ENCODE measurements at regions not wholly inside any gene's neighbourhood (a gene's known extent, or its start where the extent isn't known, plus 50 kb on each side); places are given as distances from the start of the nearest gene placed in this dataset.

- Histone ChIP-seq H3K27ac (no peak overlapping the region), H3K36me3 (ENCODE audit: insufficient read depth, low read length) (no peaks in the 10 kb centered on the region), H3K4me3 (no peak overlapping the region), H3K9ac (ENCODE audit: insufficient read length) (no peak overlapping the region), H3K9me3 (ENCODE audit: low read depth, low read length) (no peaks in the 10 kb centered on the region)
- TF ChIP-seq FOXP2 (optimal IDR thresholded peaks at IDR 0.05; ENCODE audit: control extremely low read depth, extremely low read length, insufficient read depth) (no peak), POLR2AphosphoS5 (IDR thresholded peaks at IDR 0.05; ENCODE audit: borderline replicate concordance, low read depth, low read length) (no peak), EZH2 (IDR thresholded peaks at IDR 0.05) (no peak)
- no peak for DNase-seq (ENCODE audit: low read depth, low spot score)
Measured at GRCh38 chr4:62588671-62589070, 1388.5 kb downstream of the ADGRL3 start.

- DNase-seq (ENCODE audit: low read depth, low spot score): no peak
- no peak for TF ChIP-seq EZH2 (IDR thresholded peaks at IDR 0.05)
- no peak for TF ChIP-seq FOXP2 (optimal IDR thresholded peaks at IDR 0.05; ENCODE audit: control extremely low read depth, extremely low read length, insufficient read depth)
- TF ChIP-seq POLR2AphosphoS5 (IDR thresholded peaks at IDR 0.05; ENCODE audit: borderline replicate concordance, low read depth, low read length): no peak
- Histone ChIP-seq H3K27ac (no peak overlapping the region), H3K4me3 (no peak overlapping the region), H3K36me3 (ENCODE audit: insufficient read depth, low read length) (no peaks in the 10 kb centered on the region), H3K9ac (ENCODE audit: insufficient read length) (no peak overlapping the region), H3K9me3 (ENCODE audit: low read depth, low read length) (no peaks in the 10 kb centered on the region)
Measured at GRCh38 chr4:62571494-62571893, 1371.4 kb downstream of the ADGRL3 start.

- no peak overlapping the region for H3K4me3 ChIP-seq
- DNase-seq (ENCODE audit: low read depth, low spot score): no peak
- no peak overlapping the region for H3K9ac ChIP-seq (ENCODE audit: insufficient read length)
- no peaks in the 10 kb centered on the region for H3K36me3 ChIP-seq (ENCODE audit: insufficient read depth, low read length)
- H3K27ac ChIP-seq: no peak overlapping the region
- no peak for TF ChIP-seq FOXP2 (optimal IDR thresholded peaks at IDR 0.05; ENCODE audit: control extremely low read depth, extremely low read length, insufficient read depth)
- no peak for TF ChIP-seq POLR2AphosphoS5 (IDR thresholded peaks at IDR 0.05; ENCODE audit: borderline replicate concordance, low read depth, low read length)
- TF ChIP-seq EZH2 (IDR thresholded peaks at IDR 0.05): no peak
- H3K9me3 ChIP-seq (ENCODE audit: low read depth, low read length): no peaks in the 10 kb centered on the region
Measured at GRCh38 chr4:62560858-62561257, 1360.7 kb downstream of the ADGRL3 start.

- Histone ChIP-seq H3K9me3 (ENCODE audit: low read depth, low read length) (no peaks in the 10 kb centered on the region), H3K36me3 (ENCODE audit: insufficient read depth, low read length) (no peaks in the 10 kb centered on the region), H3K9ac (ENCODE audit: insufficient read length) (no peak overlapping the region), H3K4me3 (no peak overlapping the region), H3K27ac (no peak overlapping the region)
- TF ChIP-seq POLR2AphosphoS5 (IDR thresholded peaks at IDR 0.05; ENCODE audit: borderline replicate concordance, low read depth, low read length): no peak
- no peak for TF ChIP-seq FOXP2 (optimal IDR thresholded peaks at IDR 0.05; ENCODE audit: control extremely low read depth, extremely low read length, insufficient read depth)
- TF ChIP-seq EZH2 (IDR thresholded peaks at IDR 0.05): no peak
- DNase-seq (ENCODE audit: low read depth, low spot score): no peak
Measured at GRCh38 chr4:62550121-62550520, 1350.0 kb downstream of the ADGRL3 start.

GRCh38 chr4:62549601-62550000 lies 1349.5 kb downstream of the ADGRL3 start:
- Histone ChIP-seq H3K9me3 (ENCODE audit: low read depth, low read length) (no peaks in the 10 kb centered on the region), H3K36me3 (ENCODE audit: insufficient read depth, low read length) (no peaks in the 10 kb centered on the region), H3K9ac (ENCODE audit: insufficient read length) (no peak overlapping the region), H3K4me3 (no peak overlapping the region), H3K27ac (no peak overlapping the region)
- TF ChIP-seq POLR2AphosphoS5 (IDR thresholded peaks at IDR 0.05; ENCODE audit: borderline replicate concordance, low read depth, low read length): no peak
- TF ChIP-seq EZH2 (IDR thresholded peaks at IDR 0.05): no peak
- TF ChIP-seq FOXP2 (optimal IDR thresholded peaks at IDR 0.05; ENCODE audit: control extremely low read depth, extremely low read length, insufficient read depth): no peak
- no peak for DNase-seq (ENCODE audit: low read depth, low spot score)

GRCh38 chr4:62548765-62549164 lies 1348.6 kb downstream of the ADGRL3 start:
- Histone ChIP-seq H3K9ac (ENCODE audit: insufficient read length) (no peak overlapping the region), H3K27ac (no peak overlapping the region), H3K36me3 (ENCODE audit: insufficient read depth, low read length) (no peaks in the 10 kb centered on the region), H3K4me3 (no peak overlapping the region), H3K9me3 (ENCODE audit: low read depth, low read length) (no peaks in the 10 kb centered on the region)
- TF ChIP-seq FOXP2 (optimal IDR thresholded peaks at IDR 0.05; ENCODE audit: control extremely low read depth, extremely low read length, insufficient read depth) (no peak), EZH2 (IDR thresholded peaks at IDR 0.05) (no peak), POLR2AphosphoS5 (IDR thresholded peaks at IDR 0.05; ENCODE audit: borderline replicate concordance, low read depth, low read length) (no peak)
- no peak for DNase-seq (ENCODE audit: low read depth, low spot score)

- TF ChIP-seq POLR2AphosphoS5 (IDR thresholded peaks at IDR 0.05; ENCODE audit: borderline replicate concordance, low read depth, low read length) (no peak), EZH2 (IDR thresholded peaks at IDR 0.05) (no peak), FOXP2 (optimal IDR thresholded peaks at IDR 0.05; ENCODE audit: control extremely low read depth, extremely low read length, insufficient read depth) (no peak)
- no peaks in the 10 kb centered on the region for H3K36me3 ChIP-seq (ENCODE audit: insufficient read depth, low read length)
- no peaks in the 10 kb centered on the region for H3K9me3 ChIP-seq (ENCODE audit: low read depth, low read length)
- H3K9ac ChIP-seq (ENCODE audit: insufficient read length): no peak overlapping the region
- no peak for DNase-seq (ENCODE audit: low read depth, low spot score)
- no peak overlapping the region for H3K27ac ChIP-seq
- no peak overlapping the region for H3K4me3 ChIP-seq
Measured at GRCh38 chr4:62548108-62548524, 1348.0 kb downstream of the ADGRL3 start.

- Histone ChIP-seq H3K9me3 (ENCODE audit: low read depth, low read length) (no peaks in the 10 kb centered on the region), H3K4me3 (no peak overlapping the region), H3K9ac (ENCODE audit: insufficient read length) (no peak overlapping the region), H3K27ac (no peak overlapping the region), H3K36me3 (ENCODE audit: insufficient read depth, low read length) (no peaks in the 10 kb centered on the region)
- TF ChIP-seq POLR2AphosphoS5 (IDR thresholded peaks at IDR 0.05; ENCODE audit: borderline replicate concordance, low read depth, low read length) (no peak), FOXP2 (optimal IDR thresholded peaks at IDR 0.05; ENCODE audit: control extremely low read depth, extremely low read length, insufficient read depth) (no peak), EZH2 (IDR thresholded peaks at IDR 0.05) (no peak)
- no peak for DNase-seq (ENCODE audit: low read depth, low spot score)
Measured at GRCh38 chr4:62544428-62544827, 1344.3 kb downstream of the ADGRL3 start.

GRCh38 chr4:62543002-62543401 lies 1342.9 kb downstream of the ADGRL3 start:
- Histone ChIP-seq H3K4me3 (no peak overlapping the region), H3K36me3 (ENCODE audit: insufficient read depth, low read length) (no peaks in the 10 kb centered on the region)
- no peak for DNase-seq (ENCODE audit: low read depth, low spot score)

More at GRCh38 chr4:62543002-62543401, 1342.9 kb downstream of the ADGRL3 start:
- TF ChIP-seq FOXP2 (optimal IDR thresholded peaks at IDR 0.05; ENCODE audit: control extremely low read depth, extremely low read length, insufficient read depth): no peak
- no peak for TF ChIP-seq EZH2 (IDR thresholded peaks at IDR 0.05)
- TF ChIP-seq POLR2AphosphoS5 (IDR thresholded peaks at IDR 0.05; ENCODE audit: borderline replicate concordance, low read depth, low read length): no peak
- Histone ChIP-seq H3K9ac (ENCODE audit: insufficient read length) (no peak overlapping the region), H3K27ac (no peak overlapping the region), H3K9me3 (ENCODE audit: low read depth, low read length) (no peaks in the 10 kb centered on the region)

Measured in SK-N-MC (cell line).